HG03280 (cell line): ENCODE measurements at regions not wholly inside any gene's neighbourhood (a gene's known extent, or its start where the extent isn't known, plus 50 kb on each side); places are given as distances from the start of the nearest gene placed in this dataset.
"Not testable (repeated sequence)": the region's sequence is repeated elsewhere in the genome, so short reads cannot be mapped to it uniquely, and the experiment has no call there.

Source experiments
- ATAC-seq: cut with Tn5 transposase; IDR thresholded peaks from one replicate; pipeline ENCODE4 v1.9.1; 2021; ENCODE audit warnings: mild to moderate bottlenecking, moderate library complexity; ENCODE audit not compliant: unreplicated experiment

DNA sequence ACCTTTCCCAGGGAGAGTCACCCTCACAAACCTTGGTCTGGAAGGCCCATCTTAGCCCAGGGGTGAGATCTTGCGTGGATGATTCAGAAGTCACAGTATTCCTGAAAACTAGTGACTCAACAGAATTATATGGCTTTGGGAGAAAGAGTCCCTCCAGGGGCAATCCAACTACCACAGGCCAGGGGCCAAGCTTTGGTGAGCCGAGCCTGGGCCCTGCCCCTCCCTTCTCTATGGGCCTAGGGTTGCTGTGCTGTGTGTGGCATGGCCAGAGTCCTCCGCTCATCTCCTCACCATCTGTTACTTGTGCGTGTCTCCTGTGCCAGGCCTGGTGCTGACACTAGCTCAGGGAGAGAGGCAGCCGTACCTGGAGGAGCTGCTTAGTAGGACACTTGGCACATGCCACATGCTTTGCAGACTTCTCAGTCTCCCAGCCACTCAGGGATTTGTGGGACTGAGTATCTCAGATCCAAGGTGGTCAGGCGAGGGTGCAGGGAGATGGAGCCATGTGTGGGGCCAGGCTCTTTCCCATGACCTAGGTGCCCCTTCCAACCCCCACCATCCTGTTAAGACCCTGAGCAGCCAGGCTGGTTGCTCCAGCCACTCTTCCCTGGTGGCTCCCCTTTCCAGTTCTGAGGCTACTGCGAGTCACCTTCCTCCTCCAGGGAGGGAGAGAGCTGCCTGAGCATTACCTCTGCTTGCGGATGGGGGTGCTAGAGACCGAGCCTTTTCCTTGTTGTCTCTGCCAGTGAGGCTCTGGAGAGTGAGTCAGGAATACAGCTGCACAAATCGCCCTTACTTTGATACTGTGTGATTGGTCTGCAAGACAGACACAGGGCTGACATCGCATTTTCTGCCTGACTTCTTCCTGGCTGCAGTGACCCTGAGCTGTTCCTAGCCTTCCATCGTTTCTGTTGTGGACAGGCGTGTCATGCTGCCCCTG, 94.1 kb downstream of the SLC25A47 start:
- no peak for ATAC-seq

DNA sequence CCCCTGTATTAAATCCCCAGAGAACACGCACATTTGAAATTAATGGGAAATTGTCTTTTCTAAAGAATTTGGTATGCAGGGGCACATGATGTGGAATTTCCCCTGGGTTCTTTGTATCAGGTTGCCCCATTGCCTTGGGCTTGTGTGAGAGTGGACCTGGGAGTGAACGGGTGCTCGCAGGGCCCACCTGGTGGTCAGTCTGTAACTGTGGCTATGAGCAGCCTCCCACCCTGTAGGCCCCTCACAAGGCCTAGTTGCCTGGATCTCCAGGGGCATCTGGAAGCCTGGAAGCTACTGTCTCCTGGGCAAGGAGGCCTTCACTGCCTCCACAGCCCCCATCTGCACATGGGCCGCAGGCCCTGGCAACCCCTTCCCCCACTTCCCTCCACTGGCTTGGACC, 96.7 kb downstream of the SLC25A47 start:
- ATAC-seq: no peak

DNA sequence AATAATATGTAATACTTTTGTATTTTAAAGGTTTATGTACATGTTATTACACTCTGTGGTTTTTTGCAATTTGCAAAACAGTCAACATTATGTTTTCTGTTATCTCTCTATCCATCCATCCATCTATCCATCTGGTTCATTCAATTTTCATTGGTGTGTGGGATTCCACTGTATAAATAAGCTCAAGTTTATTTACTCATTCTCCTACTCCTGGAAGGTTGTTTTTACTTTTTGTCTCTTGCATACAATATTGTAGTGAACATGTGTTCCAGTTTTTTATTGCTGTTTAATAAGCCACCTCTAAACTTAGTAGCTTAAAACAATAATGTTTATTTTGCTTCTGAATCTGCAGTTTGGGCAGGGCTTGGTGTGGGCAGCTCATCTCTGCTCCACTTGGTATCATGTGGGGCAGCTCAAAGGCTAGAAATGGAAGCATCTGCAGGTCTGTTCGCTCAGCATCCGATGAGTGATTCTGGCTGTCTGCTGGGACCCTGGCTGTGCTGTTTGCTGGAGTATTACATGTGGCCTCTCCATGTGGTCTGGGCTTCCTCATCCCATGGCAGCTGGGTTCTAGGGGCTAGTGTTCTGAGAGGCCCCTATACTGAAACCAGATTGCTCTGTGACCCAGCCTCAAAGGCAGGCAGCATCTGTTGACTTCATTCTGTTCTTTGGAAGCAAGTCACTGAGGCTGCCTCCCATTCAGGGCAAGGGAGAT, 98.8 kb downstream of the SLC25A47 start:
- ATAC-seq: no peak

DNA sequence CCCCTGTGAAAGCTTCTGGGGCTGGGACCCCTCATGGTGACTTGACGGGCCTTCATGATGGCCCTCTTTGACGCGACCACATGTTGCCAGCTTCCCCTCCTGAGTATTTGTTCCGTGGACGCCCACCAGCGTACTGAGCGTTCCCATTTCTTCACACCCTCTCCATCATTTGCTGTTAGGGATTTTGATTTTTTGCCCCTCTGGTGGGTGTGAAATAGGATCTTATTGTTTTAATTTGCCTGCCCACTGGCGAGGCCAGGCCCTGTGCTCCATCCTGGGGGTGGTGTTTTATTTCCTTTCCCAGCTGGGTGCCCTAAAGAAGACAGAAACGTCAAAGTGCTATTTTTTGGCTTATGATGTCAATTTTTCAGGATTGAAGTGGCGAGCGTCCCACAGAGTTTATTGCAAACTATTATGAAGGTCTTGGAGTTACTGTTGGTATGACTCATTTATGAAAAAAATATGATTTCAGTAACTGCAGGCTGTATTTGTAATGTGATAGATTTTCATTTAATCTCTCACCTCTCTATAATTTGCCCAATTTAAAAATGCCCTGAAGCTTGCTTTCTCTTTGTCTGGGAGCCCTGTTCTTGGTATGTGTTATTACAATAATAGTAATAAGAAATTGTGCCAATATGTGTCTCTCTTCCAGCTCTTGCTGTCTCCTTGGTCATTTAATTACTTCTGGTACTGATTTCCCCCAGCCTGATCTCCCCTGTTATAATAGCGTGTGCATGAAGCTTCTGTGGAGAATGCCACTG, 99.6 kb downstream of the SLC25A47 start:
- no peak for ATAC-seq

DNA sequence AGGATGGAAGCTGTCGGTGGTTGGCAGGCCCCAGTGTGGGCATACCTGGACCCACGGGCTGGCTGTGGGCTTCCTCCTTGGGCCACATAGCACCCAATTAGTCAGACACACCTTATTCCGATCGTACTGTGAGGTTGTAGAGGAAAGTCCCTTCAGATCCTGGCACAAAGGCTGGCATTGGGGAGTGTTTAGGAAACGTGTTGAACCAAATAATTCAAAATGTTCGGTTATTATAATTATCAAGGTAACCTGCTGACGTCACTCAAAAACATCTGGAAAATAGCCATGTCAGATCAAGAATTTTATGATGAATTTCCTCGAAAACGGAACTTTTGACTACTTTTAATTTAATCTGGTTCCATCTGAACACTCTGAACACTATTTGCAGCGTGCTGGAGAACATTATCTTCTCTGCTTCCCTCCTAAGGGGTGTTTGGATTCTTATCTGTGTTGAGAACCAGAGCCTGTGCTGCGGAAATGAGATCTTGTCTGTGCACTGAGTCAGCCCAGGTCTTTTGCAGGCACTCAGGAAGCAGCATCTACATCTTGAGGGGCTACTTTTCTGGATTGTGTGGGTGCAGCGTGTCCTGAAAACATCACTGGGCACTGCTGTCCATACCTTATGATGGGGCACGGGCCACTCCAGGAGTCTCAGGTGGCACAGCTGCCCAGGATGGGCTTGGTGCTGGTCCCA, 100.3 kb downstream of the SLC25A47 start:
- no peak for ATAC-seq

DNA sequence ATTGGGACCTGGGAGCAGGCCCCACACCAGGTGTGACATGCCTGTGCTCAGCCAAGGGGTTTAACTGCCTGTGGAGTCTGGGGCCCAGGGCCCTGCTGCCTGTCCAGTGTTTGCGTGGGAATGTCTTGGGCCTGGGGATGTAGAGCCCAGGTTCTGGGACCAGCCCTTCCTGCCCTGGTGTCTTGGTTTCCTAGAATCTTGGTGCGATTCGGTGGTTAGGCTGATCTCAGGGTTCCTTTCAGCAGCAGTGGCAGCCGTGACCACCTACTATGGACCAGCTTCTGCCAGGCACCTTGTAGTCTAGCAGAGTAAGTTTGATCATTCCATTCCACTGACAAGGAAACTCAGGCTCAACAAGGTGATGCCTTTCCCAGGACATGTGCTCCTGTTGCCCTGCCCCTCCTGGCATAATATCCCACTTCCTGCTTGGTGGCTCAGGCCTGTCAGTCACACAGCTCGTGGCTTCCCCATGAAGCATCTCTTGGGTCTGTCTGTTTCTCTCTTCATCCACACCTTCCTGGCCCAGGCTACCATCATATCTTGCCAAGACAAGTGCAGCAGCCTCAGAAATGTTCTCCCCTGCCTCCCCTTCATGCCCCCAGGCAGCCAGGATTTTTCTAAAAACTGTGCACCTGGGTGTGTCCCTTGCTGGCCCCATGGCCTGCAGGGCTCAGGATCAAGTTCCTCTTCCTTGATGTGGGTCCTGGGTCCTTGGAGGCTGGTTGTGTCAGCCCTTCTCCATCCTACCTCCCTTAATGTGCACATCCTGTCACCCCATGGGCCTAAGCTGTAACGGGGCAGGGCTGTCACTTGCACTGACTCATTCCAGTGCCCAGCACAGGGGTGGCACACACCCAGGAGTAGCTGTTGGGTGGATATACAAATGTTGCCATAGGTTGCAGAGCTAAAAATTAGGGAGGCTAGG, 101.6 kb downstream of the SLC25A47 start:
- ATAC-seq: no peak

DNA sequence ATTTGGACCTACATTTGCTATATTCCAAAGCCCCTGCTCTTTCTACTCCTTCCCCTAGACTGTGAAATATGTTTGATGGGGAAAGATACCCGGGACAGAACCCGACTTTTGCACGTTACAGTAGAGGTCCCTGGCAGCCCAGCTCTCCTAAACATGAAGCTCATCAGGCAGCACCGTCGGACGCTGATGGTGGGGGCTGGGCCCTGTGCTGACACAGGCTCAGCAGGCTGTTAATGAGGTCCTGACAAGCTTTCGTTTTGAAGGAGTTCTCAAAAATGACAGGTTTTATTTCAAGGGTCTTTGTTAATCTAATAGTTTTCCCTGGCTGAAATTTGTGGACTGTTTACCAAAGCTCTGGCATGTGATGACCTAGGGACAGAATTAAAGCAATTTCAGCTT, 102.3 kb downstream of the SLC25A47 start:
- ATAC-seq: no peak

DNA sequence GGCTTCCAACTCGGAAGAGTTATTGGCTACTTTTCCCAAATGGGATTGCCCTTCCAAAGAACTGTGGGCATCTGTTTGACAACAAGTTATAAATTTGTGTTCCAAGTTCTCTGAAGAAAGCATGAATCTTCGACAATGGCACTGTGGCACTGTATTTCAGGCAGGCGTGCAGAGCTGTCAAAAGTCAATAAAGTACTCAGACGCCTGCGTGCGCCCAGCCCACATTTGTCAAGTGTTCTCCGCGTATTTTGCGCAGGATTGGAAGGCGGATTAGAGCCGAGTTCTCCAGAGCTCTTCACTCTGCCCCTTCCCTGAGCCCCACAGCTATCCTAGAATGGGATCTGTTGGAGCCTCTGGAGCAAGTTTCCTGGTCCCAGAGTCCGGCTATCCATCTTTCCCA, 103.2 kb downstream of the SLC25A47 start:
- ATAC-seq: no peak

DNA sequence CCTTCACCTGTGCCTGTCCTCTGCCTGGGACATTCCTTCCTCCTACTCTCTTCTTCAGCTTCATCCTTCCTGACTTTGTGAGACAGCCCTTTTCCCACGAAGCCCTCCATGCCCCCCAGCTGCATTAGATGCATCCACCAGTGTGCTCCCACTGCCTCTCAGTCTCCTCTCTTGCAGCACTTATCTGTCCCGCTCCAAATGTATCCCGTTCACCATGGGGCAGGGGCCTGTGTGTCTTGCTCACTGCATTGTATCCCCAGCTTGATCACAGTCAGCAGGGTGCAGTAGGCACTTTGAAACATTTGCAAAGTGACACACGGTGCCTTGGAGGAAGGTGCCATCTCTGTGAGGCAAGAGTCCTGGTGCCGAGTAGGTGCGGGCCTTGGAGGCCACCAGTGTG, 104.0 kb downstream of the SLC25A47 start:
- no peak for ATAC-seq

DNA sequence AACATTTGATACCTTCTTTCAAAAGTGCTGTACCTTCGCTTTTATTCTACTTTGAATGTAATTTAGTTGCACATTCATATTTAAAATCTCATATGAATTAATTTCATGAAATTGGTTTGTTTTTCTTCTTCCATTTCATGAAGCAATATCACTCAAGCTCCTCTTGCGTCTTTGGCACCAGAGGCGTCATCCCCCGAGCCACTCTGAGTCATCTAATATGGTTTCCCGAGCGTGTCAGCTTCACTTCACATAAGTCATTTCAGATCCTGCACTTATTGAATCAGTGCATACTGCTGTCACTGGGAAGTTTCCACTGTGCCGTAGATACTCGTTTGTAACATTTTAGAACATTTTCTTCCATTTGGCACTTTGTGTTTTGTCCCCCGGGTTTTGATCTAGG, 105.6 kb downstream of the SLC25A47 start:
- ATAC-seq: no peak

DNA sequence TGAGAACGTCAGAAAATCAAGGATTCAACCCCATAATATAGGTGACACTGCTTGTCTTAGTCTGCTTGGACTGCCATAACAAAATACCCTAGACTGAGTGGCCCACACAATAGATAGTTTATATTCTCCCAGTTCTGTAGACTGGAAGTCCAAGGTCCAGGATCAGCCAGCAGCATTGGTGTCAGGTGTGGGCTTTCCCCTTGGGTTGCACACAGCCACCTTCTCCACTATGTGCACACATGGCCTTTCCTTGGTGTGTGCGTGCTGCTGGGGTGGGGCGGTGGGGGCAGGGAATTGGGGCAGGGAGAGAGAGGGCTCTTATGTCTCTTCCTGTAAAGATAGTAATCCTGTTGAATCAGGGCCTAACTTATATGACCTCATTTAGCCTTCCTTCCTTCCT, 106.4 kb downstream of the SLC25A47 start:
- no peak for ATAC-seq

DNA sequence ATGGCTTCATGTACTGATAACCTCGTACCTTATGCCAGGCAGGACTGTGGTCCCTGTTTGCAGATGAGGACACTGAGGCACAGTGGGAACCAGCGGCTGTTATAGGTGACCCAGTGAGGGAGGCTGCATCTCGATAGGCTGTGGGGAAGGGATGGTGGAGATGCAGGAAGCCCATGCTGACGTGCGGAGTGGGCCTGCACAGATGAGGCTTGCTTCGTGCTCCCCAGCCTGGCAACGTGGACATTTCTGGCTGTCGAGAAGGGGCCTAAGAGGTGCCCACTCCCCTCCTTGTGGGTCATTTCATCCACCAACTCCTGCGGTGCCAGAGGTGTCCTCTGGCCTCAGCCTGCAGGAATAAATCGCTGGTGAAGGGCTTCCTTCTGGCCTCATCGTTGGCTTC, 107.4 kb downstream of the SLC25A47 start:
- no peak for ATAC-seq

DNA sequence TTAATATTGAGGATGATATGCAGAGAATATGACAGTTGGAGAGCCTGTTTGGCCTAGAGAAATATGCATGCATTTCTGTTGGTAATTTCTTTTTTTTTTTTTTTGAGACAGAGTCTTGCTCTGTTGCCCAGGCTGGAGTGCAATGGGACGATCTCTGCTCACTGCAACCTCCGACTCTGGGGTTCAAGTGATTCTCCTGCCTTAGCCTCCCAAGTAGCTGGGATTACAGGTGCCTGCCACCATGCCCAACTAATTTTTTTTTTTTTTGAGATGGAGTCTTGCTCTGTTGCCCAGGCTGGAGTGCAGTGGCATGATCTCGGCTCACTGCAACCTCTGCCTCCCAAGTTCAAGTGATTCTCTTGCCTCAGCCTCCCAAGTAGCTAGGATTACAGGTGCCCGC, 108.3 kb downstream of the SLC25A47 start:
- ATAC-seq: not testable (repeated sequence)

DNA sequence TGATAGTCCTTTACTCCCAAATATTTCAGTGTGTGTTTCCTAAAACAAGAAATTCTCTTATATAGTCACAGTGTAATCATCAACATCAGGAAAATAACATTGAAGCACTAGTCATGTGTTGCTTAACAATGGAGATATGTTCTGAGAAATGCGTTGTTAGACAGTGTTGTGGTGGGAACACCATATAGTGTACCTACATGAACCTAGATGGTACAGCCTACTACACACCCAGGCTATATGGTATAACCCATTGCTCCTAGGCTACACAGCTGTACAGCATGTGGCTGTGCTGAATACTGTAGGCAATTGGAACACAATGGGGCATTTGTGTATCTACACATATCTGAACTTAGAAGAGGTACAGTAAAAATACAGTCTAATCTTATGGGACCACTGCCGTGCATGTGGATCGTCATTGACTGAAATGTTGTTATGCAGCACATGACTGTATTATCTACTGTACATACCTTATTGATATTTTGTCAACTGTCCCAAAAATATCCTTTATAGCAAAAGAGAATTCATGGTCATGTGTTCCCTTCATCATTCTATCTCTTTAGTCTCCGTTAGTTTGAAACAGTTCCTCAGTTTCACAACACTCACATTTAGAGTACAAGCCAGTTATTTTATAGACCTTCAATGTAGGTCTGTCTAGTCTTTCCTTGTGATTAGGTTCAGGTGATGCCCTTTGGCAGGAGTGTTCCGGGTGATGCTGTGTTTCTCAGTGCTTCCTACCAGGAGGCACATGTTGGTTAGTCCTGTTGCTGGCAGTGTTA, 109.7 kb downstream of the SLC25A47 start:
- ATAC-seq: no peak

DNA sequence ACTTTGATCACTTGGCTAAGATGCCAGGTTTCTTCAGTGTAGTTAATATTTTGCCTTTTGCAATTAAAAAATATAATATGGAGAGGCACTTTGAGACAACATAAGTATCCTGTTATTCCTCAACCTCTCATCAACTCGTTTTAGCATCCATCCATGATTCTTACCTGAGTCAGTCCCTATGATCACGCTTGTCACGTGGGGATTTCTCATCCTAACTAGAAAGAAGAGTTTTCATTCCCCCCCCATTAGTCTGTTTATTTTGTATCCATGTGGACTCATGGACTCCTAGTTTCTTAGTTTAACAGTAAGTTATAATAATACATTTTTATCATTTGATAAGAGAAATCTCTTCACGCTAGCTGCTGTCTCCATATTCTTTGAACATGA, 110.3 kb downstream of the SLC25A47 start:
- ATAC-seq: no peak

DNA sequence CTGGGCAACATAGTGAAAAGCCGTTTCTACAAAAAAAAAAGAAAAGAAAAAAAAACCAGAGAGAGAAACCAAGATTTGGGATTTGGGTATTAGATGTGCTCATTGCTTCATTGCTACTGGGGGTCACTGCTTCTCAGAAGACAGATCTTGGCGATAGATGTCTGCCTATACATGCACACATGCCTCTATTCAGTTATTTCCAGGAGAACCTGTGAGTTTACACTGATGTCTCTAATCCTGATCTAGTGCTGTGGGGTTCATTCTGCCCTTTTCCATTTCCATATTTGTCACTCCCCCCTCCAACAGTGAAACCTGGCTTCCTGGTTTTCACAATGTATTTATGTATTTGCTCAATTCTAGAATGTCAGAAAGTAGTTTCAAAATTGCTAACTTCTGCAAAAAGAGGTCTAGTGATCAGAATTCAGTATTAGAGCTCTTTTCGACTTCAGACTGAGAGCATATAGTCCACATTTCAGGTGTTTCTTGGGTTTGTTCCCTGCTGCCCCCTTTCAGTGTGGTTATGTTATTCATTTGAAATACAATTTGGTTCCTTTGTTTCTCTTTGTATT, 111.0 kb downstream of the SLC25A47 start:
- no peak for ATAC-seq

DNA sequence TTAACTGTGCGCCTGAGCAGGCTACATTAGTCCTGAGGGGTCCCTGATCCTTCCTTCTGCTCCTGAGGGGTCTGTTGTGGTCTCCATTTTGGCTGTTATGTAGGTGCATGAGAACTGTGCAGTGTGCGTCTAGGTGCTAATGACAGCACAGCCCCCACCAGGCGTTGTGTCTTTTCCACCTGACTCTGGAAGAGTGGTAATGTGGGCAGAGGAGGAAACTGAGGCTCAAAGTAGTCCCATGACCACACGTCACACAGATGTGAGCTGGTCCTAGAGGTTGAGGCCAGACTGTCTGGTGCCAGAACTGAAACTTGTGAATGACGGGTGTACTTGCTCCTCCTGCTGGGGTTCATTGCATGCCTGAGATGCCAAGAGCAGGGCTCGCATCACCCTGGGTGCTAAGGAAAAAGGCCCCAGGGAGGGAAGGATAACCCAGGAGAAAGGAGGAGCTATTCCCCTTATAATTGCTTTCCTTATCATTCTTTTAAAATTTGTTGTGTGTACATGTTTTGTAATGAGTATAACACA, 111.8 kb downstream of the SLC25A47 start:
- no peak for ATAC-seq

DNA sequence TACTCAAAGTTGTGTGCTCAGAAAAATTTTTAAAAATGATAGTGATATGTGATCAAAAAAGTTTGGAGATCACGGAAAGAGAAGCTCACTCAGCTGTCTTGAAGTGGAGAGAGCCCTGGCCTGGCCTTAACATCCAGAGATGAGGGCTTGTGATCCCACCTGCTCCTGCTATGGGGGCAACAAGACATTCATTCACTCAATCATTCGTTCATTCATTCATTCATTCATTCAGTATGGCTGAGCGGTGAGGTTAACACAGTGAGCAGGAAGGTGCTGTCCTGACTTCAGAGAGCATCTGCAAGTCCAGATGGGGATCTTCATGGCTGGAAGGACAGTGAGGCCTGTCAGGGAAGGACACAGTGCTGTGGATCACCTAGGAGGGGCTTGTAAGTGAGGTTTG, 112.3 kb downstream of the SLC25A47 start:
- no peak for ATAC-seq
